ENCODE measurements at regions not wholly inside any gene's neighbourhood (a gene's known extent, or its start where the extent isn't known, plus 50 kb on each side); places are given as distances from the start of the nearest gene placed in this dataset.

DNA sequence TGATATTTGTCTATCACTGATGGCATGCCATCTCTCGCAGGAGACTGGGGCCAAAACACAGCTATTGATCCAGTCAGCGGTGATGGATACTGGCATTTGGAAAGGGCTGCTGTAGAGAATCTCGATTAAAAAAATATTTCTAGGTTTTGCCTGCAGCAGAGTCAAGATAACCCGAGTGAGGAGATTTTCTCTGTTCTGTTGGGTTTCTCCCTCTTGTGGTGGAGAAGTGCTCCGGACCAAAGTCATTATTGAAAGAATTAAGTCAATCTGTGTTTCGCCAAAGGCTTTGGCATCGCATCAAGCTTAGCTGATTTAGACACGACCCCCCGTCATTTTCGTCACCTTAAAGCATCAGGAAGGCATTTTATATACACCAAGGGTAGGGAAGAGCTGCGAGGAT, 97.1 kb upstream of the IRX2 start:
- 30 to 41% methylated on average over 11 of the region's 11 CpGs for WGBS, 2 donors
- FAIRE-seq: no peak
- Histone ChIP-seq H3K36me3 (no peaks in the 10 kb centered on the region), H3K9me3 (no peaks in the 10 kb centered on the region), H3K4me3 (no peak overlapping the region), H3K4me1 (no peaks in the 10 kb centered on the region), H3K27ac (no peak overlapping the region), H3K27me3 (no peaks in the 10 kb centered on the region)
- ATAC-seq: no peak
- no peak for DNase-seq
- TF ChIP-seq, protein P1, sequence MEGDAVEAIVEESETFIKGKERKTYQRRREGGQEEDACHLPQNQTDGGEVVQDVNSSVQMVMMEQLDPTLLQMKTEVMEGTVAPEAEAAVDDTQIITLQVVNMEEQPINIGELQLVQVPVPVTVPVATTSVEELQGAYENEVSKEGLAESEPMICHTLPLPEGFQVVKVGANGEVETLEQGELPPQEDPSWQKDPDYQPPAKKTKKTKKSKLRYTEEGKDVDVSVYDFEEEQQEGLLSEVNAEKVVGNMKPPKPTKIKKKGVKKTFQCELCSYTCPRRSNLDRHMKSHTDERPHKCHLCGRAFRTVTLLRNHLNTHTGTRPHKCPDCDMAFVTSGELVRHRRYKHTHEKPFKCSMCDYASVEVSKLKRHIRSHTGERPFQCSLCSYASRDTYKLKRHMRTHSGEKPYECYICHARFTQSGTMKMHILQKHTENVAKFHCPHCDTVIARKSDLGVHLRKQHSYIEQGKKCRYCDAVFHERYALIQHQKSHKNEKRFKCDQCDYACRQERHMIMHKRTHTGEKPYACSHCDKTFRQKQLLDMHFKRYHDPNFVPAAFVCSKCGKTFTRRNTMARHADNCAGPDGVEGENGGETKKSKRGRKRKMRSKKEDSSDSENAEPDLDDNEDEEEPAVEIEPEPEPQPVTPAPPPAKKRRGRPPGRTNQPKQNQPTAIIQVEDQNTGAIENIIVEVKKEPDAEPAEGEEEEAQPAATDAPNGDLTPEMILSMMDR (IDR thresholded peaks at IDR 0.05): no peak
- intact Hi-C loops (cut with DNase I): no loop called here

DNA sequence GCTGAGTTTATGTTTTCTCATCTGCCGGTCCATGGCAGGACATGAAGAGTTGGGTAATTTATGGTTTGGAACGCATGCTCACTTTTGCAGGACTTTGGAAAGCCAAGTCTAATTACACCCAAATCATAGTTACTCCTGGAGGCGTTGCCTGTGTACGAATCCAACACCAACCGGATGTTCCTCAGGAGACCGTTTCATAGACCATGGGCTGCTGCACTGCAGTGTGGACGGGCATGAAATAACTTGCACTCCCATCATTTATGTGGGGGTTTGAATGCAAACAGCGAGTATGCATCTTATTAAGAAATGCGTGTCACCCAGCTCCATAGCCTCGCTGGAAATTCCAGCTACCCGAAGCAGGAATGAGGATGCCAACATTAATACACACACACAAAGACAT, 96.1 kb upstream of the IRX2 start:
- Histone ChIP-seq H3K27ac (no peak overlapping the region), H3K36me3 (no peaks in the 10 kb centered on the region), H3K4me3 (no peak overlapping the region), H3K27me3 (no peaks in the 10 kb centered on the region), H3K4me1 (no peaks in the 10 kb centered on the region), H3K9me3 (no peaks in the 10 kb centered on the region)
- no peak for DNase-seq
- TF ChIP-seq, protein P1 (IDR thresholded peaks at IDR 0.05): no peak
- 57 to 65% methylated on average over 11 of the region's 11 CpGs for WGBS, 2 donors
- intact Hi-C loops (cut with DNase I): no loop called here
- FAIRE-seq: no peak
- ATAC-seq: no peak

DNA sequence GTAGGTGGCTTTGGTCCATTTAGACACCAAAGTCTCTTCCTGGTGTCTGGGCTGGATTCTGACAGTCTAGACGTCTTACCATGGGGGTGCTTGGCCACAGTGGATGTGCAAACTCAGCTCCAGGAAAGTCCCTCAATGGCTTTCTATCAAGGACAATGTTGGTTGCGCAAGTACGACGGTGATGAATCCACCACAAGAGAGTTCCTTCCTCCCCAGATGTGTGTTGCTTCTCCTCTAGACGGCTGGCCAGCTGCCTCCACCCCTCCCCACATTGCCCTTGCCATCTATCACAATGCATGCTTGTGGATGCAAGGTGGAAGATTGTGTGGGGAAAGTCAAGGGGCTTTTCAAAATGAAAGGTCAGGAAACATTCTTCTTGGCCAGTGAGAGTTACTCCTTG, 89.7 kb upstream of the IRX2 start:
- WGBS, 2 donors: 43 to 50% methylated on average over 5 of the region's 5 CpGs
- TF ChIP-seq, protein P1 (IDR thresholded peaks at IDR 0.05): no peak
- intact Hi-C loops (cut with DNase I): no loop called here
- DNase-seq (no peak), FAIRE-seq (no peak), ATAC-seq (no peak)
- Histone ChIP-seq H3K9me3 (no peaks in the 10 kb centered on the region), H3K36me3 (no peaks in the 10 kb centered on the region), H3K4me1 (no peaks in the 10 kb centered on the region), H3K27ac (no peak overlapping the region), H3K27me3 (peaks cover 0 to 5% (median 2%) of the 10 kb centered on the region in 4 donors), H3K4me3 (no peak overlapping the region)

DNA sequence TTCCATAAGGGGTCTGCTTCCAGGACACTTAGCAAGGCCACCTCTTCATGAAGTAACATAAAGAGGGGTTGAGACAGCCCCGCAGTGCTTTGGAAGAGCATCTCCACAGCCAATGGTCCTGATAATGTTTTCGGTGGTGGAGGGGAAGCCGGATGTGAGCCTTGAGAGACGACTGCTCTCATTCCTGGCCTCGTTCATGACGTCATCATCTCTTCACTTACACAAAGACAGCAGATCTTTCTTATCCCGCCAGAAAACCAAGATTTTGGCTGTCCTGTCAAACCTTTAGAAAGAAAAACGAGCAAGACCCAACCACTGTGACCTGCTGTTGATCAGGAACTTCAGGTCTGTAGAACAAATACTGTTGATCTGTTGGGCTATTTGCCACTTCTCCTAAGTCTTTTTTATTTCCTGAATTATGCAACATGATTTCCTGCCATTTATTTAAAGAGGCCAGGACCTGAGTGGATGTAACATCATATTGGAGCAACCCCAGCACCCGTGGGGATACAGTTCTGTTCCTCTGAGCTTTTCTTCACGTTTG, 89.0 kb upstream of the IRX2 start:
- TF ChIP-seq, protein P1 (IDR thresholded peaks at IDR 0.05): no peak
- no peak overlapping the region for H3K27ac ChIP-seq
- H3K4me1 ChIP-seq: no peaks in the 10 kb centered on the region
- H3K4me3 ChIP-seq: no peak overlapping the region
- no peaks in the 10 kb centered on the region for H3K9me3 ChIP-seq
- intact Hi-C loops (cut with DNase I): no loop called here
- 43 to 52% methylated on average over 10 of the region's 10 CpGs for WGBS, 2 donors
- no peak for FAIRE-seq
- peaks cover 0 to 5% (median 2%) of the 10 kb centered on the region in 4 donors for H3K27me3 ChIP-seq
- H3K36me3 ChIP-seq: no peaks in the 10 kb centered on the region
- no peak for DNase-seq
- no peak for ATAC-seq

DNA sequence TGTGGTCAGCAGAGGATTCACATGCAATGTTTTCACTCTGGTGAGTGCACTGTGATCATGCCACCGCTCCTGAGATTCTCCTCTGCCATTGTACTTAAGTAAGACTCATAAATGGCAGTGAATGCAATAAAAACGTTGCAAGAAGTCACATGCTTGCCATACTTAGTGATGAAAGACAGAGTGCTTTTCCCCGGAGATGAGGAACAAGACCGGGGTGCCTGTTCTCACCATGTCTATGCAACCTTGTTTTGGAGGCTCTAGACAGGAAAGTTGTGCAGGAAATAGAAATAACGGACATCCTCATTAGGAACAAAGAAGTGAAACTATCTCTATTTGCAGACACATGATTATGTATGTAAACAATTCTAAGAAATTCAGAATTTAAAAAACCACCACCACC, 84.7 kb upstream of the IRX2 start:
- WGBS, 2 donors: 59 to 66% methylated on average over 5 of the region's 5 CpGs
- H3K27me3 ChIP-seq: peaks cover 0 to 5% (median 2%) of the 10 kb centered on the region in 4 donors
- H3K36me3 ChIP-seq: no peaks in the 10 kb centered on the region
- TF ChIP-seq, protein P1 (IDR thresholded peaks at IDR 0.05): no peak
- DNase-seq: no peak
- H3K4me3 ChIP-seq: no peak overlapping the region
- no peak overlapping the region for H3K27ac ChIP-seq
- no peak for FAIRE-seq
- no peaks in the 10 kb centered on the region for H3K4me1 ChIP-seq
- ATAC-seq: no peak
- H3K9me3 ChIP-seq: no peaks in the 10 kb centered on the region
- intact Hi-C loops (cut with DNase I): no loop called here

Data from pancreas (tissue), 10 donors.